NCI-H460 (cell line): ENCODE measurements at regions not wholly inside any gene's neighbourhood (a gene's known extent, or its start where the extent isn't known, plus 50 kb on each side); places are given as distances from the start of the nearest gene placed in this dataset.

Experiments used
- DNase-seq: peaks from one replicate; pipeline ENCODE4 v3.0.0-alpha.2; 2016; ENCODE audit warnings: low read depth; ENCODE audit errors: extremely low read depth
- small RNA-seq, 2 experiments: library from RNA; depleted of rRNA; stranded (forward); fragments of <200 nt; gene quantifications; one replicate each; pipeline ENCODE3, GENCODE V24; 2014

- no peak for DNase-seq
Measured at GRCh38 chr3:150040097-150040496, 69.4 kb upstream of the PFN2 start.

- DNase-seq, result no peak
Measured at GRCh38 chr3:150038830-150039229, 68.1 kb upstream of the PFN2 start.

GRCh38 chr3:150036780-150037179 is 66.1 kb upstream of the PFN2 start:
- no peak for DNase-seq

GRCh38 chr3:150035910-150036612 is 65.4 kb upstream of the PFN2 start:
- DNase-seq, result no peak

- DNase-seq, result no peak
Measured at GRCh38 chr3:150035301-150035779, 64.6 kb upstream of the PFN2 start.

GRCh38 chr3:150033721-150034120 is 63.0 kb upstream of the PFN2 start:
- DNase-seq, result no peak

- DNase-seq, result no peak
Measured at GRCh38 chr3:150030841-150031240, 60.1 kb upstream of the PFN2 start.

- DNase-seq, result no peak
Measured at GRCh38 chr3:150023239-150023636, 52.5 kb upstream of the PFN2 start.

GRCh38 chr3:150022381-150023238 is 51.9 kb upstream of the PFN2 start:
- peak; percentile 49 for DNase-seq

- DNase-seq, result no peak
Measured at GRCh38 chr3:150020527-150020926, 49.8 kb upstream of the PFN2 start.

Small RNAs in the stretch of these regions (small RNA-seq; reads per million reads assigned to genes)
- gene RF00004, result 0 reads per million in 2 experiments
- 0 reads per million in 2 experiments for gene RPL32P9
